Femur (tissue), 1 donor: ENCODE measurements at regions not wholly inside any gene's neighbourhood (a gene's known extent, or its start where the extent isn't known, plus 50 kb on each side); places are given as distances from the start of the nearest gene placed in this dataset.
"Not testable (repeated sequence)": the region's sequence is repeated elsewhere in the genome, so short reads cannot be mapped to it uniquely, and the experiment has no call there.

Source experiments
- DNase-seq: peaks from one replicate; pipeline ENCODE4 v3.0.0-alpha.2; 2017

DNA sequence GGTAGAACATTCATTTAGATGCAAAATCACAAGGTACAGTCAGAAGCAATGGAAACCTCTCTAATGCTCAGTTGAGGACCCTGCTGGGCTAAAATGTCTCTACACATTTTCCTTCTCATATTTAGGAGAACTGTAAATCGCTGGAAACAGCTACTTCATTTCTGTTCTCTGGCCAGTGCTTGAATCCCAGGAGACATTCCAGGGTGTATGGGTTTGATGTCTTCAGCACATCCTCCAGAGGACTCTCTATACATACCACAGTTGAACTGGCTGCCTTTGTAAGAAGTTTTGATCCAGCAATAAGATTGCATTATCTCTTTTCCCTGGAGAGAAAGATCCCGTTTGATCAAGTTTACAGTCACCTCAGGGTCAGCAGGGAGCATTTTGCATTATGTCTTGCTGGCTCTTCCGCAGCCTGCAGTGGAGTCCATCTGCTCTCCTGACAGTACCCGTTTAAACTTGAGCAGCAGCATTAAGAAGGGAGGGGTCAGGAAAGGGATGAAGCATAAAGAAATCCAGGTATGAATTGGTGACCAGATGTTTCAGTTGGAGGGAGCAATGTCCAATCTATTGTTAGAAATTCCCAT is 676.0 kb downstream of the EPHA3 start:
- no peak for DNase-seq

- peak; percentile 86 for DNase-seq
Observed at GRCh38 chr3:89787485-89787884, 680.1 kb downstream of the EPHA3 start.

- DNase-seq: no peak
Observed at GRCh38 chr3:89787979-89788378, 680.6 kb downstream of the EPHA3 start.

- DNase-seq: no peak
Observed at GRCh38 chr3:89795506-89795905, 688.1 kb downstream of the EPHA3 start.

DNA sequence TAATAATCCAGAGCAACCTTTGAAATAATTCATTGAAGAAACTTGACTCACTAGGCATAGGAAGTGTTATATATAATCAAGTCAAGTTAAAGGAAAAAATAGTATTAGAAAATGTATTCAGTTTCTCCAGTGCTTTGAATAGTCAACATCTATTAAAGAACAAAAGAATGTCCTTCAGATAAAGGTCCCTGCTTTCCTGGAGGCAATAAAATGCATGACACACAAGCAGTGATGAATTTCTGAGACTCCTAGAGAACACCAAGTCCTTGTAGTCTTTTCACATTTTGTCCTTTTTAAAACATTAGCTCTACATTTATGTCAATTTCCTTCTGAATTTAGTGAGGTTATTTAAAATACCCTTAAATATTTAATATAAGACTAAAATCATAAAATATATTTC is 695.5 kb downstream of the EPHA3 start:
- DNase-seq: no peak

- no peak for DNase-seq
Observed at GRCh38 chr3:89803711-89804110, 696.3 kb downstream of the EPHA3 start.

GRCh38 chr3:89806166-89806565 is 698.7 kb downstream of the EPHA3 start:
- no peak for DNase-seq

DNA sequence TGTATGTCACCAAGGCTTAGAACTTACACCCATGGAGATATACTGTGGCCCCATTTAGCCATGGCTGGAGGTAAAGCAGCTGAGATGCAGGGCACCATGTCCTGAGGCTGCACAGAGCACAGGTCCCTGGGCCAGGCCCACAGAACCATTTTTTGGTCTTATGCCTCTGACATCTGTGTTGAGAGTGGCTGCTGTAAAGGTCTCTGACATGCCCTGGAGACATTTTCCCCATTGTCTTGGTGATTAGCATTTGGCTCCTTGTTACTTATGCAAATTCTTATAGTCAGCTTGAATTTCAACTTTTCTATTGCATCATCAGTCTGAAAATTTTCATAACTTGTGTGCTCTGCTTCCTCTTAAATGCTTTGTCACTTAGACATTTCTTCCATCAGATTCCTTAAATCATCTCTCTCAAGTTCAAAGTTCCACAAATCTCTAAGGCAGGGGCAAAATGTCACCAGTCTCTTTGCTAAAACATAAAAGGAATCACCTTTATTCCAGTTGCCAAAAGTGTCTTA is 701.3 kb downstream of the EPHA3 start:
- no peak for DNase-seq

GRCh38 chr3:89813500-89813899 is 706.1 kb downstream of the EPHA3 start:
- DNase-seq: no peak

DNA sequence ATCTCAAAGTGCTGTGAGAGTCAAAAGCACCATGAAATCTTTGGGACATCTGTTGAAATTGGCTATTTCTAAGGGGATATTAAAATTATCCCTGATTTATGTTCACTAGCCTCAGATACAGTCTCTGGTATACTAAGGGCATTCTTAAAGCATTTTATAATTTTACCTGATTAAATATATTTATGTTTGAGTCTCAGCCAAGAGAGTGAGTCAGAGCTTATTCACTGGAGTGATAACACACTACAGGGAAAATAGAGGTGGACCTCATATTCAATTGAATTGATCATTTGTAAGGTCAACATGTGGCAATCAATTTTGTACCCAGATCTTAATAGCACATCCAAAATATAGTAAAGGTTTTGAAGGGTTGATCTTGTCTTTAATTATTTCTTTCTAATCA is 733.6 kb downstream of the EPHA3 start:
- no peak for DNase-seq

GRCh38 chr3:89845053-89845452 is 737.6 kb downstream of the EPHA3 start:
- no peak for DNase-seq

GRCh38 chr3:89847955-89848354 is 740.5 kb downstream of the EPHA3 start:
- no peak for DNase-seq

GRCh38 chr3:89851974-89852621 is 744.7 kb downstream of the EPHA3 start:
- peak; percentile 51 for DNase-seq

- no peak for DNase-seq
Observed at GRCh38 chr3:89859757-89860156, 752.3 kb downstream of the EPHA3 start.

DNA sequence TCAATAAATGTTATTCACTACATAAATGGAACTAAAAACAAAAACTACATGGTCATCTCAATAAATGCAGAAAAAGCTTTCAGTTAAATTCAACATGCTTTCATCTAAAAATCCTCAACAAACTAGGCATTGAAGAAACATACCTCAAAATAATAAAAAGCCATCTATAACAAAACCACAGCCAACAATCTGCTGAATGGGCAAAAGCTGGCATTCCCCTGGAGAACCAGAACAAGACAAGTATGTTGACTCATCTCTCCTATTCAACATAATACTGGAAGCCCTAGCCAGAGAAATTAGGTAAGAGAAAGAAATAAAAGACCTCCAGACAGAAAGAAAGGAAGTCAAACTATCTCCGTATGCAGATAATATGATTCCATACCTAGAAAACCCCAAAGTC is 759.9 kb downstream of the EPHA3 start:
- no peak for DNase-seq

DNA sequence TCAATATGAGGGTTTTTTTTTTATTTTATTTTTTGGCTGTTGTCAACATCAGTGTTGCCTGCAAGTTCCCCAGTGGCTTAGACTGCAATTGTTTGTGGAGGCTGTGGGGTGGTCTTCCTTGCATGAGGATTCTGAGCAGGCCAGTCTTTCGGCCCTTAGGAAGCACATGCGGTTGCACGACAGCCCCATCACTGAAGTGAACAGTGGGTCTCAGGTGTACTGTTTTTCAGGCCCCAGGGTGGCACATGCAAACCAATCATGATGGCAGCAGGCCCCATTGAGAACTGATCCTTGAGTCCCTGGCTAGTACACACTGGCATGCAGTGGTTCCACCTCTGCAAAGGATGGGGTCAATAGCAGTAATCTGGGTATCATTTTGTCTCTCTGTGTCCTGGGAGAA is 768.7 kb downstream of the EPHA3 start:
- DNase-seq: no peak

DNA sequence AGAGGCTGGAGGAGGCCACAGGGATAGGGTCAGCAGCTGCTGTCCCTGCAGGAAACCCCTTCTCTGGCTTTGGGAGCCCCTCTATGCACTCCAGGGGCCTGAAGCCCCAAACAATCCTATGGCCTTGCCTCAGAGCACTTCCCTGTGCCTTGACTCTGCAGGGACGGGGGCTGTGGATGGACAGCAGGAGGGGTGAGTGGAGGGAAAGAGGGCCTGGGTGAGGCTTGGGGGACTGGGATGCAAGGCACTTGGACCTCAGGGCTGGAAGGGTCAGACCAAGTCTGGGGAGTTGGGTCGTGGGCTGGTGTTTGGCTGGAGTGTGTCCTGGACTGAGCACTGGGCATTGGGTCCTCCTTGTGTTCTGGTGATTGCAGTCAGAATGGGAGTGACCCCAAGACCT is 769.8 kb downstream of the EPHA3 start:
- DNase-seq: no peak

DNA sequence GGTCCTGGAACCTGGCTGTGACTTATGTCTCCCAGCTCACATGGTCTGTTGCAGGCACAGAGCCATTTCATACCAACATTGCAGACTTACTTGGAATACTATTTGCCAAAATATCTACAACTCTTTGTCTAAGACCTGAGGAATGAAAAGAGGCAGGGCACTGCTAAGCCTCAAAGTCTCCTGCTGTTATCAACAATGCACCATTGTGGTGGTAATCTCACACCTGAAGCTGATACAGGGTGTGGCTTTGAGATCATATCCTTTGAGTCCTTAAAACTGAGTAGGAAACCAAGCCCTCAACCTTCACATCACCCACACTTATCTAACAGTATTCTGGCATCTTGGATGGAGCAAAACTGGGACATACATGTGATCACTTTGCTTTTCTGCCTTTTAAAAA is 782.0 kb downstream of the EPHA3 start:
- no peak for DNase-seq

GRCh38 chr3:89908711-89909213 is 801.3 kb downstream of the EPHA3 start:
- no peak for DNase-seq

DNA sequence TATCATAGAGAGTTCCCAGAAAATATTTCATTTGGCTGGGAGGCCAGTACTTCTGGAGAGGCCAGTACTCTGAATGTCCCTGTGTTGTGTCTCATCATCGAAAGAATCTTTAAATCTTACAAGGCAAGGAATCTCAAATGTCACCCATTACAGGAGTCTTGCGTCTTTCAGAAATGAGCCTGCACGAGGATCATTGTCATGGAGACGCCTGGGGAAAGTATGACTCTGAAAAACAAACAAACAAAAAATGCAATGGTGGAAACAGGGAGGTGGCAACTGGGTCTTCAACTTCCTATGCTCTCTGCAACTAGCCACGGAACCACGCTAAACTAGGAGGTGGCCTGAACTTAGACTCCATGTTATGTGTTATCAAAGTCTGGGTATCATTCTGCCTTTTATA is 804.6 kb downstream of the EPHA3 start:
- DNase-seq: no peak

DNA sequence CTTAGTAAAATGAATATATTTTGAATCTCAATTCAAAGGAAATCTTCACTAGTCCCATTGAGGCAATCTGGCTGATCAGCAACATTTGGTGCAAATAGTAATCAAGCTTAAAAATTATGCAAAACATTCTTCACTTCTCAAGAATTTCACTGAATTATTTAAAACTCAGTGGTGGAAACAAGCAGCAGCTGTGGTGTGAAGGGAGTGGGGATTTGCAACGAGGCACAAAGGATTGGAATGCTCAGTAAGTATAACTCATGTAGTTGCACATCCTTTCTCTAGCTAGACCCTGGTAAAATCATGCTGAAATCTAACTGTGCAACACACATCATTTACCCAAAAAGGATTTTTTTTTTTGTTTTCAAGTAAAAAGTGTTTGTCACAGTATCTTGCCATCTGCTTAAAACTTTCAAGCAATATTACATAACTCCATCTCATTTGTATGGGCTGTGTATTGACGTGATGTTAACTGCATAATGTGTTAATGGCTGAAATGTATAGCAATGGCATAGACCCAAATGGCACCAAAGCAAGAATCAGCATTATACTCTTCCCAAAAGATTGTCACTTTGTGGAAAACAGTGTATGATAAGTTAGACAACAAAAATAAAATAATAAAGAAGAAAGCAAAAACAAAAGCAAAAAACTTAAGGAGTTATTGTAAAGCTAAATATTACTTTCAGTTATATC is 816.6 kb downstream of the EPHA3 start:
- DNase-seq: no peak

DNA sequence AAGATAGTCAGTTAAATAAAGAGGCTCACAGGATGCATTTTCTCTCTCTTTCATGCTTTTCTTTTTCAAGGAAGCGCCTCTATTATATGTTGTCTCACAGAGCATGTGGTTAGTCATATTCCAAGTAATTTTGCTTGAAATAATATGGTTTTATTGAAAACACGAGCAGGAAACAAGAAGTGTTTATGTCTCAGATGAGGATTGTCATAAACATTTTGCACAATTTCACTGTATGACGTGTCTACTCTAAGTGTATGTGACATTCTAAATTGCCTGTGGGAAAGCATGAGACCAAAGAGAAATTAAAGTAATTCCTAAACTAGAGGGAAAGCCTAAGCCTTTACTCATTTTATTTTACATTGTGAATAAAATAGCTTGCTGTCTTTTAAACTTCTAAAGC is 818.6 kb downstream of the EPHA3 start:
- no peak for DNase-seq

DNA sequence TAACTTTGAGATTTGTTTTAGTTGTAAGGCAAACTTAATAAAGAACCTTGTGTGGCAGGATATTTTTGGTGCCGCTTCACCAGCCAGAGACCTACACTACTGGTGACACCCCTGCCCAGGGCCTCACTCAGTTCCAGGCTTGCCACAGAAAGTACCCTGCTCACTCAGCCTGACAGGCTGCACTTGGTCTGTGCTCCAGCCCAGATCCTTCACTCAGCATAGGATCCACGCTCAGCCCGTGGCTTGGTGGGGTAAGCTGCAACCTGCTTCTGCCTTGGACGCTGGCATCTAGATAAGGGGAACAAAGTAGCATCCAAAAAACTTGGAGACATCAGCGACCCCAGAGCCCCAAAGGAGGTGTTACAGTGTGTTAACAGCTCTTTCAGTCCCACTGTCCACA is 825.5 kb downstream of the EPHA3 start:
- DNase-seq: no peak

DNA sequence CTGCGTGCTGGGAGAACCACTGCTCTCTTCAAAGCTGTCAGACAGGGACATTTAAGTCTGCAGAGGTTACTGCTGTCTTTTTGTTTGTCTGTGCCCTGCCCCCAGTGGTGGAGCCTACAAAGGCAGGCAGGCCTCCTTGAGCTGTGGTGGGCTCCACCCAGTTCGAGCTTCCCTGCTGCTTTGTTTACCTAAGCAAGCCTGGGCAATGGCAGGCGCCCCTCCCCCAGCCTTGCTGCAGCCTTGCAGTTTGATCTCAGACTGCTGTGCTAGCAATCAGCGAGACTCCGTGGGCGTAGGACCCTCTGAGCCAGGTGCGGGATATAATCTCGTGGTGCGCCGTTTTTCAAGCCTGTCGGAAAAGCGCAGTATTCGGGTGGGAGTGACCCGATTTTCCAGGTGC is 837.0 kb downstream of the EPHA3 start:
- DNase-seq: not testable (repeated sequence)
